GM18907 (cell line): ENCODE measurements at regions not wholly inside any gene's neighbourhood (a gene's known extent, or its start where the extent isn't known, plus 50 kb on each side); places are given as distances from the start of the nearest gene placed in this dataset.
"Not testable (repeated sequence)": the region's sequence is repeated elsewhere in the genome, so short reads cannot be mapped to it uniquely, and the experiment has no call there.

Source experiments
- ATAC-seq: cut with Tn5 transposase; IDR thresholded peaks from one replicate; pipeline ENCODE4 v1.9.1; 2021; ENCODE audit warnings: mild to moderate bottlenecking, moderate library complexity; ENCODE audit not compliant: unreplicated experiment

DNA sequence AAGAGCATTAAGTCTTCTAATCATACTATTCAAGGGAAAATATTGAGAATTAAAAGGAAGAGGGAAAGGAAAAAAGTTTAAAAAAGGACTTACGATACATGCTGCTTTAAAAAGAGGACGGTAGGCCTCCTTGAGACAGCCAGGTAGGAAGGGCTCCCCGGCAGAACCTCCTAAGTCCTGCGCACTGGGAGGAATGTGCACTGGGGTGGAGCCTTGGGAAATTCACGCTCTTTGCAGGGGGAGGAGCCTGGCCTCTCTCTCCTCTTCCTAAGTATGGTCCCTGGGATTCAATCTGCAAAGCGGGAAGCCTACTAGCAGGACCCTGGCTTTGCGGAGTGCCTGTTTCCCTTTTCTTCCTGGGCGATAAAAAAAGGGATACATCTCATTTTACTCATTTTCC, 553.0 kb downstream of the RPS29 start:
- ATAC-seq = no peak

DNA sequence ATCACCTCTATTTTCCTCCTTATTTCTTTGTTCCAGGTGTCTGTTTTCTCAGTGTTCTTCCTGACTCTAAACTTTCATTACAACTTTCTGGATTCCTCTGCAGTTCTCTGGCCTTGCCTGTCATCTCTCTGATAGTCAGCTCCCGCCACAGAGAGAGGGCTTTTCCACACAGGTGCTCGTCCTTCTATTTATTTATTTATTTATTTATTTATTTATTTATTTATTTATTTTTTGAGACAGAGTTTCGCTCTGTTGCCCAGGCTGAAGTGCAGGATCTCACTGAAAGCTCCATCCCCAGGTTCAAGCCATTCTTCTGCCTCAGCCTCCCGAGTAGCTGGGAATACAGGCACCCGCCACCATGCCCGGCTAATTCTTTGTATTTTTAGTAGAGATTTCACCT, 554.5 kb downstream of the RPS29 start:
- not testable (repeated sequence) for ATAC-seq

DNA sequence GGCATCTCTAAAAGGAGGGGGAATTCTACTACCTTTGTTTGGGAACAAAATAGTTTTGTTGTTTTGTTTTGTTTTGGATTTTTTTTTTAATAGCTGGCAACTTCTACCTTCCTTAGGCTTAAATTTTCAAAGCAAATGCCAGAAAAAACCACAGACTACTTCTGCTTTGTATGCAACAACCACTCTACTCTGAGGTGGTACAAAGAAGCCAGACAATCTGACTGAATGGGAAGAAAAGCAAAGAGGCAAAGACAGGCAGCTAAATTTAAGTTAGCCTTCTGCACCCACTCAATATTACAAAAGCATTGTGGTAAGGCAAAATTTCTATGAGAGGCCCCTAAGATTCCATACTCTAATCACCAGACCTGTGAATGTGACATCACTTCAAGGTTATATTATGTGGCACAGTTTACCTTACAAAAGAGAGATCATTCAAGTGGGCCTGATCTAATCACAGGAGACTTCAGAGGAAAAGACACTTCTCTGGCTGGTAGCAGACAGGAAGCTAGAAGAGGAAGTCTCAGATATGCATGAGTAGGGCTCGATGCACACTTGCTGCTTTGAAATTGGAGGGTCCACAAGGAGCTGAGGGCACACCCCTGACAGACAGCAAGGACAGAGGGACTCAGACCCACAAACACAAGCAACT, 566.6 kb downstream of the RPS29 start:
- peak; percentile 92 for ATAC-seq

DNA sequence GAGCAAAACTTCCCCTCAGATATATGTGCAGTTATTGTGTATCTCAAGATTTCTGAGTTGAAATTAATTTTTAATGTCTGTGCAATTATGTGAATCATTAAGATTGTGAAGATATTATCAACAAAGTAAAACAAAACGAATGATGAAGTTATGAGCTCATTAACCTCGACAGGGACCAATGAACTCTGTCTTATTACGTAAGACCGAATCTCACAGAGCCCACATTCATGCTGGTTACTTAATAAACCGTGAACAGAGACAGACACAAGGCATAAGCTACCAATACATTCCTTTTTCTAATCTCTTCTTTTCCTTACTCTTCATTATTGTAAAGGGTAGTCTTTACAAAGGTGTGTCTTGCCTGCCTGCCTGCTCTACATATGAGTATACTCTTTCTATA, 568.7 kb downstream of the RPS29 start:
- no peak for ATAC-seq

DNA sequence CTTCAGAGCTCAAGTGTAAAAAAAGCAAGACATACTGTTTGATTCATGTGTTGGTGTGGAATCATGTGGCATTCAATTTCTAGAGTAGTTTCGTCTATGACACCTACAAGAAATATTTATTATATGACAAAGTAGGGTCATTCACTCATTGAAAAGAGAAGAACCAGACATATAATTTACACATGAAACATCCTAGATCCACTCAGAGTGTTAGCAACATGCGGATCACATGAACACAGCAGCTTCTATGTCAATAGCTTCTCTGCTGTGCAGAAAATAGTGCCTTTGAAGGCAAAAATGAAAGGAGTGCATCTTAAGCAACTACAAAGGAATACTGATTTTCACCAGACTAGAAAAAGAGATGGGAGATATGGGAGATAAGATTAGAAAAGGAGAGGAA, 569.8 kb downstream of the RPS29 start:
- no peak for ATAC-seq

DNA sequence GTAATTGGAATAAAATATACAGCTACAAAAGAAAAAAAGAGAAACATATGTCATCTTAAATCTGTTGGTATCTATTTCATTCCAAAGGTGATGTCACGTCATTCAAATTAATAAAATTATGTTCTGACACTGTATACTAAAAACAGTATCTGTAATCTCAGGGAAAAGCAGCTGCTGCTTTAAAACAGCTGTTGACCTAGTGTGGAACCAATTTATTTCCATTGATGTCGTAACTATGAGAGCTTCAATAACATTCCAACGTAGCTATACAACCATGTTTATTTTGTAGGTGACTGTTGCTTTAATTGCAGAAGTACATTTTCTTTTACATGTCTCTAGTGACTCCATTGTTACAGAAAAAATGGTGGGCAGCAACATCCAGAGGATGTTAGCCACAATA, 571.7 kb downstream of the RPS29 start:
- ATAC-seq = no peak

DNA sequence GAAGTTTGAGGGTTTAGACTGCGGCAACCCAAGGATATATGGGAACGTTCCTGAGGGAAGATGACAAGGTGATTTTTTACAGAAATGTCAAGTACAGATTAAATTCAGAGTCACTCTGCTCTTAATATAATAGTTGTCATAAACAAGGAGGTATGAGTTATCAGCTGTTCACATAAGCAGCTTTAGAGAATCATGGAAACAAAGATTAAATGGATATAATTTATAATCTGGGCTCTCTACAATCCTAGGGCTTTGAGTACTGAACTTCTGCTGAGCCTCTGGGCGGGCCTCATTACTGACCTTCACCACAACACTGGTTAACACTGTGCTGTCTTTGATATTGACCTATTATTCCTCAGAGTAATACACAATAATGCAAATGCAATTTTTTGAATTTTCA, 577.8 kb downstream of the RPS29 start:
- no peak for ATAC-seq

DNA sequence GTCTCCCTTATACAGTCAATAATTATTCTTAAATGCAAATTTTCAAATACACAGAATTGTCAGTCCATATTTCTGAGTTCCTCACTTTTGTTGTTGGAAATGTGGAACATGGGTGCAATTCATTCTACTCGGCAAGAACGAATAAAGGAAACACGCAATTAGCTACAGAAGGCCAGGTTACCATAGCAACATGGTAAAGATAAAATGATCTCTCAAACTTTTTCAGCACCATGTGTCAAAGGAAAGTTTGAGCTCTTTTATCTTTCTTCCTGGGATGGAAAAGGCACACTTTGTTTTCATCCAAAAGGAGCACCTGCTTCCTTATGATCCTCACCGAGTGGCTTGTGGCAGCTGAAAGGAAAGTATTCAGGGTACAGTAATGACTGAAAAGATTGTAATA, 595.0 kb downstream of the RPS29 start:
- no peak for ATAC-seq

DNA sequence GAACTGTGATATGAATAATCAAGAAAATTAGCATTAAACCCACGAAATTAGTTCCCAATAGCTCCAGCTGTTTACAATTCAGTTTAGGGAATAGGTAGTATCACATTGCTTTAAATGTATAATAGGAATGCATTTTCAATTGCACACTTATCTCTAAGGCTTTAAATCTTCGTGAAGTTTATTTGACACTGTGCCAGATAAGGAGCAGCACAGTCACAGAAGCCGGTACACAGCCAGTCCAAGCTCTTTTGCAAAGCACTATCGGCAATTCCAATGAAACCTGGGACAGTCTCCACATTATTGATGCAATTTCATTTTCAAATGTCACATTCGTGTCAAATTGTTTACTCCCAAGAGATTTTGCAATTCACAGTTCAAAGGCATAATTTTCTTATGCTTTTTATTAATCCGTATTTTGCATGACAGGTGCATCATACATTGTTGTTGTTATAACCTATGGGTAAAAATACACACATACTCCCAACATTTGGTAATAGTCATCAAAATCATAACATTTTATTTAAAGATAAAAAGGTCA, 602.8 kb downstream of the RPS29 start:
- no peak for ATAC-seq

DNA sequence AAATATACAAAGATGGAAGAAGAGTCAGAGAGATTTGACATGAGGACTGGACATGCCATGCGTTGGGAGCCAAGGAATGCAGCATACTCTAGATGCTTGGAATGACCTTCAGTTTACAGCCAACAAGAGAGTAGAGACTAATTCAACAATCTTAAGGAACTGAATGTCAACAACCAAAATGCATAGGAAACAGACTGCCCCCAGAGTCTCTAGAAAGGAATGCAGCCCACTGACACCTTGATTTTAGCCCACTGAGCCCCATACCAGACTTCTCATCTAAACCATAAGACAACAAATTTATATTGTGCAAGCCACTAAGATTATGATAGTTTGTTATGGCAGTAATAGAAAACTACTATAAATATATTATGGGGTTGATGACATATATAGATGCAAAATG, 611.2 kb downstream of the RPS29 start:
- no peak for ATAC-seq

DNA sequence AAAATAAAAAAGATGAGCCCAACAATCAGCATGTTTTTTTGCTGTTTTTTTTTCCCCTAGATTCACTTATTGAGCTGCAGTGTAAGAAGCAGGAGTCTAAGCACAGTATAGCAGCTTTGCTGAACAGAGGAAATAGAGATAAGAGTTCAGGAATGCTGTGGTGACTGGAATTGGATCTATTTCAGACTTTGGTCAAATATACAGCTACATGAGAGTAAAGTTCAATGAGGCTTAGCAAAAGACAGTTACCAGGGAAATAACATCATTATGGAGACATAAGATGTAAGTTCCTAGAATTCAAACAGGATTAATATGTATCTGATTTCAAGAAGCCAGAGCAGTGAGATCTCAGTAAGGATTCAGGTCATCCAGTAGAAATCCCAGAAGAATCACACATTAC, 613.0 kb downstream of the RPS29 start:
- ATAC-seq = no peak

DNA sequence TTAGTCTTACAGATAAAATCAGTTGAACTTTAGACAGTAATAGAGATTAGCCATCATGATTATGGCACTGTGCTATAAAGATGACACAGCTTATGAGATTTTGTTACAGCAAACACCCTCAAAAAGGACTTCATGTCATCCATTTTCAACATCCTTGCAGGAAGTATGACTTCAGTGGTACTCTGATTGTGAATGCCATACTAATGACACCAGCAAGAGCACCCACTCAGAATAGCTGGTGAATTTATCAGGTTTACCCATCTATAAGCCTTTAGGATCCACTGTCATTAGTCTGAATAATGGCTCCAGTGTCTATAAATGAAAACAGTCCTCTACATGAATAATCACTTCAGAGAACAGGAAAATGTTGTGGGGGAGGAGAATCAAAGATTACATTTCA, 615.2 kb downstream of the RPS29 start:
- no peak for ATAC-seq

DNA sequence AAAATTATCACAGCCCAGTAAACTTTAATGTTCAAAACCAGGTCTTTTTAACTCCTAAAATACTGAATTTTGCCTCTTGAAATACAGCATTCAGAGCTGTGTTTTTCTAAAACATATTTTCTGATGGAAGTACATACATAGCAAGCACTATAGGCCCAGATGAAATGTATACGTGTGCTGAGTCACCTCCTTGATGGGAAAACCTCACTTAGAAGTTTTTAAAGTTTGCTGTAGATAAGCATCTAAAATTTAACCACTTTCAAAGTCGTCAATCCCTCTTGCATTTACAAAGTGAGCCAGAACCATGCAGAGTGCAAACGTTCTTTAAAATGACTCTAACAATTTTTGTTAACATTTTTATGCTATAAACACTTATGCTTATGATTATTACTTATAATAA, 618.8 kb downstream of the RPS29 start:
- ATAC-seq = no peak

DNA sequence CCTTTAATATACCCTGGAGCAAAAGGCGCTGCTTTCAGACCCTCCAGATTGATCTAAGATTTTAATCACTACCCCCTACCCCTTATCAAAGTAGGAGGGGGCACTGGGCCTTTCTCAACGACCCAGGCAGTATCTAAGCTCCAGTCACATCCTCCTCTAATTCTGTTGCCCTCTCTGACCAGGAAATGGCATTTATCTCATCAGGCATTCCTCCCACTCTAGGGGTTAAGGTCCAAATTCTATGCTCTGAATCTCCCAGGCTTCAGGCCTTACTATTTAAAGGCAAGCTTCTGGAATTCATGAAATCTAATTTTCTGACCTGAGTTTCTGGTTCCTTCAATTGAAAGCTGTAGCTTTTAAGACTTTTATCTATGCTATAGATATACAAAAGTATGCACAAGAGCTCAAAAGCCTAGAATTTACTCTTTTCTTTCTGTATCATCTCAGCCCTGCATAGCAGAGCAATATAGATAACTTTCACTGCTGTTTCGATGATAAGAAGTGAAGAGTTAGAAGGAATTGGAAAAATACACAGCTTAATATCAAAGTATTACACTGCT, 622.9 kb downstream of the RPS29 start:
- no peak for ATAC-seq

DNA sequence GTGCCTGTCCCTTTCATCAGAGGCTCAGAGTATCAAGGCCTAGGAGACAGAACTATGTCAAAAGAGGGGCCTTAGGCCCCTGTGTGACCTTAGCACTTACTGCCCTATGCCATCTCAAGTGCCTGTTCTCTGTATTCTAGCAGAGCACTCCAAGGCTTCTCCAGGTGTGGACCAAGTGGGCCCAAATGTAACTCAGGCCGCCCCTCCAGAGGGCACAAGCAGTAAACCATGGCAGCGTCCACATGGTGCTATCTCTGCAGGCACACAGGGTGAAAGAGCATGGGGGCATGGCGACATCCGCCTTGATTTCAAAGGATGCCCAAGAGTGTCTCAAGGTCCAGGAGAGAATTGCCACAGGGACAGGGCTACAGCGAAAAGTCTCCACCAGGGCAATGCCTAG, 628.7 kb downstream of the RPS29 start:
- no peak for ATAC-seq

DNA sequence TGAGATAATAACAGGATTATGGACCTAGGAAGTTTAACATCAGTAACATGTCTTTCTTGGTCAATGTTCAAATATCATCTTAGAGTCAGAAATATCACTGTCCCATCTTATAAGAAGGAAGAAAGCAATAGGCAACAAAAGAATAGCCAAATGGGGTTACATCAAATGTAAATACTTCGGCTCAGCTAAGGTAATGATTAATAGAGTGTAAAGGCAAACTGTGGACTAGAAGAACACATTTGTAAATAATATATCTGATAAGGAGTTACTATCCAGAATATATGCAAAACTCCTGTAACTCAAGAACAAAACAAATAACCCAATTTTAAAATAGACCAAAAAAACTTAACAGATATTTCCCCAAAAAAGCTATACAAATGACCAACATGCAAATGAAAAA, 630.3 kb downstream of the RPS29 start:
- no peak for ATAC-seq

DNA sequence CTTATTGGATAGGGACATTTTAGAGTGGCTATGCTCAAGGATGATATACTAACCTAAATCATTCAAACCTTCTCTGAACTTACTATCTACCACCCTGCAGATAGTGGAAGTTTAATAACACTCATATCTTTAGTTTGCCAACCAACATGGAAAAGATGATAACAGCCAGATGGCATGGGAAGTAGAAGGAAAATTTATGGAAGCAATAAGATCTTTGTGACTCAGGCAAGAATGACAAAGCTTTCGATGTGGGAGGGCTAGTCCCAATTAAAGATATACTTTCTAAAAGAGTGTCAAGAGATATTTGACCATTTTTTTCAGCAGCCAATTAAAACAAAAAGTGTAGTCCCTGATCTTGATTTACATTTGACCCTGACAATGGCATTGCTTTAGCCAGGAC, 631.7 kb downstream of the RPS29 start:
- ATAC-seq = no peak

DNA sequence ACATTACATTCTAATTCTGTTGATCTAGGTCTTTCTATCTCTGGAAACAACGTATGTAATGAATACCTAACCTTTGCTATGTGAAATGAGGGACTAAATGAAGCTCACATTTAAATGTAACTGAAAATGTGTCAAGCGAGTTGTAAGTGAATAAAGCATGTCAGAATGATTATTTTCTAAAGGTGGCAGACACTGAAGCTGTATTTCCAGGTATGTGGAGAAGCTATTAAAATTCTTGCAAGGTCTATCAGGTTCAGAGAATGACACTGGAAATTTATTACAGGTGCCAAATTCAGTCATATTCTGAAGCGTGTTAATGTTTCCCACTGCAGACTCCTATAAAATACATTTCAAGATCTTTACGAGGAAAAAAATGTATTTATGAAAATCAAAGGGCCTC, 641.4 kb downstream of the RPS29 start:
- ATAC-seq = no peak

DNA sequence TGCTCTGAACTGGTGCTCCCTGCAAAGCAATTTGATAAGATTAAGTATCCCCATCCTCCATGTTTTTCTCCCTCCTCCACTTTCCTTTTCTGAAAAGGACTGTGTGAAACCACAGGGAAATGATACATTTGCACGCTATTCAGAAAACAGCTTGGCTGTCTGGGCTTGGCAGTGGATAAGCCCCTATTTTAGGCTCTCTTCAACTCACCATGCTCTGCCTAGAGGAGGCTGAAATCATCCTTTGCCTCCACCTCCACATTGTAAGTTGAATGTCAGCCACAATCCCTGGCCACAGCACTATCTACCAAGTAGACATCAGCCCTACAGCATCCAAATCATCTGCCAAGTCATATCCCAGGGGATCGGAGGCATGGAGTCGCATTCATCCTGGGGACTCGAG, 642.3 kb downstream of the RPS29 start:
- no peak for ATAC-seq

DNA sequence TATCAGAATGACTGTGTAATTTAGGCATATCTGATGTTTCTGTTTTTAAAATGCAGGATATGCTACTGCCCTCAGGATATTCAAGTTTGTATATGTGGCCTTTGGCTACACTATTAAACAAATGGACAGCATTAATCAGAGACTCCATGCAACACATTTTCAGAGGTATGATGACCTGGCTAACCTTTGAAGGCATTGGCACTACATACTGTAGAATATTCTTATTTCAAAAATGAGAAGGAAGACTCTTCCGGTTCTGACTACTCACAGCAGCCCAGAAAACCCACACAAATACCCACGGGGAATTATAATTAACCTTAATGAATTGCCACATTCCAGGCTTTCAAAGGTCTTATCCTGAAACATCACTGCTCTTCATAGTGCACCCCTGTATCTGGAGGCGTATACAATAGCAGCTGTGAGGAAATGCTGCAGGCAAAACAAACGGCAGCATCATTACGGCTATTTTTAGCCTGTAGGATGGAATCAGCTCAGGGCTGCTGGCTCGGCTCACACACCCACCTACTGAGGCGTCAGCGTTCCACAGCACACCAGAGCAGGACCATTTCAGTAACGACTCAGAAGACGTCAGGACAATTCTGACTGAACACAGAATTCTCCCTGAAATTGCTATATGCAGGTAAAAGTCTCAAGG, 648.5 kb downstream of the RPS29 start:
- no peak for ATAC-seq

DNA sequence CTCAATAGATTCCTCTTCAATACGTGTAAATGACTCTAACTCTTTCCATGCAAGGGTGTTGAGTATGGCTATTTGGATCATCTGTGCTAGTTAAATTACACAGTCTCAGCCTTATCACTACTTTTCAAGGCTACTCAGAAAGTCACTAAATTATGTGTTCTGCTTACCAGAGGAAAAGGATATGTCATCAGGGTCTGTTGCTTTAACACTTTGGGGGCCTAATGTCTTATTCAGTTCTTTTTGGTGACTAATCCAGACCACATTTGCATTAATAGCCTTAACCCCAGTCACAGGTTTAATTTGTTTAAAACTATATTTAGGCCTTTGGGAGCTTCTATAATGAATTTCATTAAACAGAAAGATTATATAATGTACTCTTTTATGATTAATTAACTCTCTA, 649.3 kb downstream of the RPS29 start:
- no peak for ATAC-seq

DNA sequence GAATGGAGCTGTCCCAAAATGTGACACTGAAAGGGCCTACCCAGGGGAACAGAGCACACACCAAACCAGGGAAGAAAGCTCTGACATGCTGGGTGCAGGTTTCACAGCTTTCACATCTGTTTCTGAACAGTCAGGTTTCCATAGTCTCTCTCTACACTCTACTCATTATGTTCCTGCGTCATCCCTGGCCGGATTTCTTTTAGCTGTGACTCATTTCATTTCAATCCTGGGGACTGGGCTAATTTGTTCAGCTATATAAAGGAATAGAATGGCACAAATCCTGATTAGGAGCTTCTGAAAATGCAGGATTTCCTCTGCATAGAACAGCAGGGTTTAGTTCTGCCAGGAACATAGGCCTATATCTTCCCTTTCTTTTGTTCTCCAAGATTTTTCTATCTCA, 649.8 kb downstream of the RPS29 start:
- no peak for ATAC-seq

DNA sequence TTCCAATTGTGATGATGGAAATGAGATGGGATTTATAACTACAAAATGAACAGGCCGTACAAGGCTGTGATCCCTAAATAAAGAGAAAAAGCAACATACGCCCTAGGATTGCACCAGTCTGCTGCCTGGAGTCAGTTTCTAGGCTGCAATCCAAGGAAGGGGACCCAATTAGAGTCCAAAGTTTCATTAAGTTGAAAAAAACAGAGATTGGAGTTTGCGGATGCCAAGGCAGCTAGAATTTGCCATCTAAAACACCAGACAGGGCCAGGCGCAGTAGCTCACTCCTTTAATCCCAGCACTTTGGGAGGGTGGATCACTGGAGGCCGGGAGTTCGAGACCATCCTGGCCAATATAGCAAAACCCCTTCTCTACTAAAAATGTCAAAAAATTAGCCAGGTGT, 661.0 kb downstream of the RPS29 start:
- ATAC-seq = no peak
